GM18861 (cell line): ENCODE measurements at regions not wholly inside any gene's neighbourhood (a gene's known extent, or its start where the extent isn't known, plus 50 kb on each side); places are given as distances from the start of the nearest gene placed in this dataset.
"Not testable (repeated sequence)": the region's sequence is repeated elsewhere in the genome, so short reads cannot be mapped to it uniquely, and the experiment has no call there.

ENCODE experiments used
- ATAC-seq: cut with Tn5 transposase; IDR thresholded peaks from one replicate; pipeline ENCODE4 v1.9.1; 2021; ENCODE audit not compliant: unreplicated experiment

DNA sequence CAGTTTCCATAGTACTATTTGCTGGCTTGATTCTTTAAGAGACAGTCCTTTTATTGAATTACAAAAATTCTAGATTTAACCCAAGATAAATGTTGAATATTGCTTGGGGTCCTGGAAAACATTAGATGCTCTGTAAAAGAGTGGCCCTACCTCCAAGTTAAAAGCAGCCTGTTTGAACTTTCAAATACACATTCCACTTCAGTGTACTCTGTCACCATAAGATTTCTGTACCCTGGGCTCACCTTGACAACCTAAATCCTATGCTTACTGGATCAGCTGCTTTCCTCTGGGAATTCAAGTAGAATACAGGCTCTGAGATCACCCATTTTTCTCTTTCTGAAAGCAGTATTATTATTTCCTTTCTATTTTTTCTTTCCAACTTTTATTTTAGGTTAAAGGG is 107.7 kb upstream of the DCN start:
- ATAC-seq: no peak

DNA sequence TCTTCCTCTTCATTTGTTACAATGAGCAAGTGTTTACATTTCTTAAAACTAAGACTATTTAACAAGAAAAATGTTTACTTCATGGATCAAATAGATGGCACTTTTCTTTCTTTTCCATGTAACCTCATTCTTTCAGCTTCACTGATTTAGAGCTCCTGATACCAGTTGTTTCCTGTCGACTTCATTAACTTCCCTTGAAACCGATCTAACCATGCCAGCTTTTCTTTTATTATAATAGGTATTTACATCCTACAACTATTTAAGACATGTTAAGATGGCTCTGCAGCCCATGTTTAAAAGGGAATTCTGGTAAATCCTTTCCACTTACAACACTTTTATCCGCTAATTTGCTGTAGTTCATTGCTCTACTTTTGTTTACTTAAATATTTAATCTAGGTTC is 107.3 kb upstream of the DCN start:
- ATAC-seq: no peak

DNA sequence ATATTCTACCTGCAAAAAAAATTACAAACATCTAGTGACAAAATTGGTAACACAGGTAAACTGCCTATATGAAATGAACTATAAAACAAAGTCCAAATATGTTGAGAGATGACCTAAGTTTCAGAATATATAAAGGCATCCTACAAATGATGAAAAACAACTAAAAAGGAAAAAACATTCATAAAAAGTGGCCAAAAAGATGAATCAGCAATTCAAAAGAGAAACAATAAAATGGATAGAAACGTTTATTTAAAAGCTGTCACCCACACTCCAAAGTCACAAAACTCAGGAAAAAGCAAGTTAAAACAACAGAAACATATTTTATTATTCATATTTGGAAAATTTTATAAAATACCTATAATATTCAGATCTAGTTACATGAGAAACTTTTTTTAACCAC is 106.5 kb upstream of the DCN start:
- no peak for ATAC-seq

DNA sequence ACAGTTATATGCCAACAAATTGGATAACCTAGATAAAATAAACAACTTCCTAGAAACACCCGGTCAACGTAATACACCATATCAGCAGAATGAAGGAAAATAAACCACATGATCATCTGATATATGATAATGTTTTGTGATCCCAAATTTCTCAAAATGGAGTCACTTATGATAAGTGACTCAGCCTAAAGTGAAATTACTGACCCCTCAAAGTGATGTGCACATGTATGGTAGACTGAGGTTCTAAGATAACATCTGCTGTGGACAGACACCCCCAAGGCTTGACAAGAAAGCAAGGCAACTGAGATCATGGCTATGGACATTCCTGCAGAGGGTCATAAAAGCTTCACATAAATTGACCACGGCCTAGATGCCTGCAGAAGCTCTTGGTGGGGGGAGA is 105.1 kb upstream of the DCN start:
- ATAC-seq: no peak

DNA sequence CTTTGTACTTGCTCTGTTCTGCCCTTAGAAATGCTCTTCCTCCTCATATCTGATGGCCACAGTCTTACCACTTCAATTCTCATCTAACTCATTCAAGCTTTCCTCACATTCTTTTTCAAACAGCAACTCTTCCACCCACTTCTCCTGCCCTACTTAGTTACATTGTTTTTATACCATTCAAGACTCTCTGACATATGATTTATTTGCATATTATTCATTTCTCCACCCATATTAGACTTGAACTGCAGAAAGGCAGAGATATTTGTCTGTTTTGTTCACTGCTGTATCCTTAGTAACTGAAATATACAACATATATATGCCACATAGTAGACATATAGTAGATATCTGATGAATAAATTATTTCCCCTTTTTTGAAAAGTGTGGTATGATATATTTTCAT is 95.5 kb upstream of the DCN start:
- no peak for ATAC-seq

DNA sequence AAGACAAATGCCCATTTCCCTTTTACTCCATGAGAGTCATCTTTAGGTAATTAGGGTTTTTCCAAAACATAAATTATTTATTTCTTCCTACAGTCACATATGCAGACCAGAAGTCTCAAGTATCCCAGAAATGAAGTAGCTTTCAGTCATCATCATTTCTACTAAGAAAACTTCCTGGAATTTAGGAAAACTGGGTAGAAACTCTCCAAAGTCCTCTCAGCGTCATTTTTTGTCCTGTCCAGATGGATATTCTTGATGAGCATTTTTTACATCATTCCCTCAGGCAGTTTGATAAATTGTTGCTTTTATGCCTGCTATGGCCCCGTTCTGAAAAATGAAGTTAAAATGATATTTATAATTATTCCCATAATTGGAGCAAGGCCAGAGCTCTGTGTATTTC is 93.9 kb upstream of the DCN start:
- no peak for ATAC-seq

DNA sequence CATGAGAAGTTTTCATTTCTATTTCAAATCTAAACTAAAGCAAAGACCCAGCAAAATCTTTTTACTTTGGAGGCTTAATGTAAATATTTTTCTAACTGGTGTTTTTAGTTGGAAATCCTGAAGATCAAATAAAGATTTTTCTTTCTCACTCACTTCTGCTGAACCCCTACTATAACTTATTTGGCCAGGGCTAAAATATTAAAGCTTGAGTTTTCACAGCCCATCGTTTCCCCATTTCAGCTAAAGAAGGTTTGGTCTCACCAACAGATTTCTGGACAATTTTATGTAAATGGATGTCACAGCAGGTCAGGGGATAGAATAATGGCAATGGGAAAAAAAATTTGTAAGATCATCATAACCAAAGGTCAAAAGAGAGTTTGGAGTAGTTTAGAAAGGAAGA is 92.7 kb upstream of the DCN start:
- no peak for ATAC-seq

DNA sequence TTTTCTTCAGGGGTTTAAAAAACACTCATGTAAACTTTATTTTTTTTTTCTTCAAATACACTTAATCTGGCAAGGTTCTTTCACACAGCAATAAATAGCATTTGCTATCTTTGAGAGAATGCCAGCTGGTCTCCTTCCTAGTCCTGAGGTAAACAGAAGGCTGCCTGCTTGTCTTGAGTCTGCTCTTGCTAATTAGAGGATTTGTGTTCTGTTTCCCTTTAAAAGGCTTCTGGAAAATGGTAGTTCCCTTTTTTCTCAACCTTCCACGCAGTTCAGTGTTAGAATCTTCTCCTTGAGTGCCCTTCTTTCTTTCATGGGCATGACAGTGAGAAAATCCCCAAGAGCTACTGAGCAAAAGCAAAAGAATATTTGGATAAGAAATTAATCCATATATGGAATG is 92.3 kb upstream of the DCN start:
- no peak for ATAC-seq

DNA sequence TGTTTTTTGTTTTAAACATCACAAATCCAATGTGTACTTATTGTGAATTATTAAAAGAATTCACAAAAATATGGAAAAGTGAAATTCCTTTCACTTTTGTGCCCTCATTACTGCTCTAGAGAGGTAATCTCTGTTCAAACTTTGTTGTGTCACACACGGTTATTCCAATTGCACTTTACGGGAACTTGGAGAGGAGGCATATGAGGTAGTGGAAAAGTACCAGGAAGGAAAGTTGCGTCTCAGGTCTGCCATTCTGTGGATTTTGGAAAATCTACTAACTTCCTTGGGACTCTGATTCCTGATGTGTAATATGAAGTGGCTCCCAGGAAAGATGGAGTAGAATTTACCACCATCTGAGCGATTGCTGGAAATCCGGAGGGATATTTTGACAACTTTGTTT is 90.9 kb upstream of the DCN start:
- ATAC-seq: no peak

DNA sequence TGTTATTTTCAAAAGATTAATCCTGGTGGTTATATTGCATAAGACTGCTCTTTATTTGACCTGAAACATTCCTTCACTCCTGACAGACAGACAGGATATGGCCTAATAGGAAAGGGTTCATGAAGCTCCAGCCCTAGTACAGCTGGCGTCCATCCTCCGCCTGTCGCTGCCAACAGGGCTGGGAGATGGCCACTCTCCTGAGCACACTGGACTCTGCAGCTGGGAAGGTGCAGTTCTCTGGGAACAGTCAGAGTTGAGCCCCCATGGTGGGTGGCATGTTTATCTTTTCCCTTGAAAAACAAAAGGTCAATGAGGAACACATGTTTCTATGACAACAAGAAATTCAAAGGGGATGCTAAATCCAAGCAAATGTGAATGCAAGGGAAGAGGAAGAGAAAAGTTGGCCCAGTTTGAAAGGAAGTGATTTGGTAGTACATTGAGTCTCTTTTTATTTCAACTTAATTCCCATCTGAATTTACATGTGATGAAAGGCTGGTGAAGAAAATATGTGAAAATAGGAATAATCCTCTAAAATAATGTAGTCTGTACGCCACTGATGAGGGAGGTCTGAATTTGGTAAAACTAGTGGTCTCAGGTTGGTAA is 89.9 kb upstream of the DCN start:
- ATAC-seq: no peak

DNA sequence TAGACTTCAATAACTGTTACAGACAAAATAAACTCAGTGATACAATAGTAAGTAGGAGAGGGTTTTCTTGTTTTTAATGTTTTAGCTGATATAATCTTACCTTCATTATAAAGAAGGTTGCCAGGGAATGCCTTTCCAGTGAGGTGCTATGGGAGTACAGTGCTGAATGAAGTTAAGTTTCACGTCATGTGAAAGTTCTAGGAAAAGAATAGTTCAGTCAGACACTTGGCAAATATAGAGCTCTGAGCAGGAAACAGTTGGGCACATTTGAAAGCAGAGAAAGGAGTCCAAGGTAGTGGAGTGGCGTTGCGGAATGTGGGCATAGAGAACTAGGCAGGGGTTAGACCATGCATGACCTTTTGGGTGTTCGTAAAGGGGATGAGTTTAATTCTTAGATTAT is 88.6 kb upstream of the DCN start:
- ATAC-seq: no peak

DNA sequence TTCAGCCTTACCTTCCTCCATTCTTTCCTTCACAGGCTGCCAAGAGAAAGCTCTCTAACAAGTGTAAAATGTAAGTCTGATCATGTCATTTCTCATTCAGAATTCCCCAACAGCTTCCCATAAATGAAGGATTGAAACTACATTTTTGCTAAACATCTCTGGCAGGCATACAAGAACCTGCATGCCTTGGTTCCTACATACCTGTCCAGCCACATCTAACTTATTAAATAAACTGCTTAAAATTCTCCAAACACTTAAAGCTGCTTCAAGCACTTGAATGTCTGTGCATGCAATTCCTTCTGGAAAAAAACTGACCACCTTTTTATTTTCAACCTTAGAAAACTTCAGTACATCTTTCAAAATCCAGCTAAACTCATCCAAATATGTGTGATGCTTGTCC is 84.4 kb upstream of the DCN start:
- no peak for ATAC-seq

DNA sequence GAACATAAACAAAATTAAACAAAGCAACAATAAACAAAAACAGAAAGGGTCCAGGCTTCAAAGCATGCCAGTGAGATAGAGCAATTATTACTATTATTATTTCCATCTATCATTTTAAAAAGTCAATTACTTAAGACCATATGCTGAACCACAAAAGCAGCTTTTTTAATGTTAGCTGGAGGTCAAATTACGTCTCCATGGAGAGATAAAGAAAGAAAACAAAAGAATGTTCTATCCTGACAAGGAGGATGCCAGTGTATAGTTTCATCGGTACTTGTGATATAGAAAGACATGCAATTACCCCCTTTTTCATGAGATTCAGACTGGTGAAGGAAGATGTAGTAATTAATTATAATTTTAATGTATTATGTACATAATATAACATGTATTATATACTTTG is 81.6 kb upstream of the DCN start:
- ATAC-seq: no peak

DNA sequence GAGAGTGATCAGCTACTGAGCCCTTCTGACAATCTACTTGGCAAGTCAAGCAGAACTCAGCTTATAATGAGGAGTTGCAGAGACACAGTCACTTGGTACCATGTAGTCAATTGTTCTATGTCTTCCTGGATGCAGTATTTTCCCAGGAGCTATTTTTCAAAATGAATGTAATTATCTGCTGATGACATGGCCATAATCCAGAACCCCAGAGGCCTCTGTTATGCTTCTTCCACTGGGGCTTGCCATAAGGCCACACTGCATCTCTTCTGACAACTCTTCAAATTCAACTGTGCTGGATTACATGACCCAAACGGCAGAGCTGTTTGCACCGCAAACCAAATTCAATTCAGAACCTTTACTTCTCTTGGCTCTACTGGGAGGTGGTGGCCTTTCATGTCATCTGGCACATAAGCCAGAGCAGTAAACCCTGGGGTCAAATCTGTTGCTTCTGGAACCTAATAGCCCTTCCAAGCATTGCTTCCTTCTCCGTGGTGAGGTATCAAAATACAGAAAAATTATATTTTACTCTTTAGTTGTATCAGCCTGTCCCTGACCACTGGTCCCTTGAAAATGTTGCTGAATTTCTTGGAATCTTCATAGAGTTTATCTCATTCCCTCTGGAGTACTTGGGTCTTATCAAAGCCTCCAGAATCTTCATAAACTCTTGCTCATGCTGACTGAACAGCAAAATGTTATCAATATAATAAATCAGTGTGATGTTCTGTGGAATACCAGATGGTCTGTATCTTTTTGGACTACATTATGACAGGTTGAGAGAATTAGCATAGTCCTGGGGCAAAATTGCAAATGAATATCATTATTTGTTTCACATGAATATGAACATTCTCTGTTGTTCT is 79.4 kb upstream of the DCN start:
- ATAC-seq: no peak

DNA sequence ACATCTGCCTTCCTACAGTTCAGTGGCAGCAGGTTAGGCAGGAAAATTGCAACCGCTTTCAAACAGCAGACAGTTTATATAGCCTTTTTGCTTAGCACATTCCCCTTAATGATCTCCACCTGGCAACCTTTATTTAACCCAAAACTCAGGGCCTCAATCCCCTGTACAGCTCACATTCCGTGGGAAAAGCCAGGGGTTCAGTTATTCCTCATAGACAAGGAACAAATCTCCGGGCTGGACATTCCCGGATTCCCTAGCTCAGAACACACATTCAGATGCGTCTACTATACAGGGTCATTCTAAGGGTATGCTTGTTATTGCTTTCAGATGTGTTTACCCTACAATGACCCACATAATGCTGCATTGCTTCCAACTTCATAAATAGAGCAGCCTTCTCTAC is 73.8 kb upstream of the DCN start:
- no peak for ATAC-seq

DNA sequence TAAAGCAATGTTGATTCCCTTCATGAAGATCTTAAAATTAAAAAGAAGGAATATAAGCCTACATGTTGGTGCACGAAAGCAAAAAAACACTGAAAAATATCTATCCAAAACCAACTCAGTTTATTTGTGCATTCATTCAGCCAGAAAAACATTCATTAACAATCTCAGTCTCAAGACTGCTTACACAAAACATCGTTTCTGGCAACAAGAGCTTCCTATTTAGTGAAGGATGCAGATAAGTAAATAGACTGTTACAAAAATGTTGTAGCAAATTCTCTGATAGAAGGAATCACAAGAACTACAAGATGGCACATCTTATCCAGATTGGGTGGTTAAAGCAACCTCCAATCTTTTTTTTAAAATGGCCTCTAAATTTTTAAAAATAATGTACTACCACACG is 69.7 kb upstream of the DCN start:
- no peak for ATAC-seq

DNA sequence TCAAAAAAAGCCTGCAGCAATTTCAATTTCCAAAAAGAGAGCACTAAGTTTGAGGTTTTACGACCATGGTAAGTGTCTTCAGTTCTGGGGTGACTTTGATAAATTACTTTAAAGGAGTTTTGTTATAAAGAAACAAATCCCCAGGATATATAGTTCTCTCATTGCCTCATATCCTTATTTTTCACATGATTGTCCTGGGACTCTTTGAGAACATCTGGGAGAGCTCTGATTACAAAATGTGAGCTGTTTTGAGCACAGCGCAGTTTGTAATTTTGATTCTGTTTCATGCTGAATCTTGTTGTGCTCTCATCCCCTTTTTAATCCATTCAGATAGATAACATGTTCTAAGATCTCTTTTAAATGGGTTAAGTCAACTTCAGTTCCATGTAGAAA is 67.7 kb upstream of the DCN start:
- ATAC-seq: no peak

DNA sequence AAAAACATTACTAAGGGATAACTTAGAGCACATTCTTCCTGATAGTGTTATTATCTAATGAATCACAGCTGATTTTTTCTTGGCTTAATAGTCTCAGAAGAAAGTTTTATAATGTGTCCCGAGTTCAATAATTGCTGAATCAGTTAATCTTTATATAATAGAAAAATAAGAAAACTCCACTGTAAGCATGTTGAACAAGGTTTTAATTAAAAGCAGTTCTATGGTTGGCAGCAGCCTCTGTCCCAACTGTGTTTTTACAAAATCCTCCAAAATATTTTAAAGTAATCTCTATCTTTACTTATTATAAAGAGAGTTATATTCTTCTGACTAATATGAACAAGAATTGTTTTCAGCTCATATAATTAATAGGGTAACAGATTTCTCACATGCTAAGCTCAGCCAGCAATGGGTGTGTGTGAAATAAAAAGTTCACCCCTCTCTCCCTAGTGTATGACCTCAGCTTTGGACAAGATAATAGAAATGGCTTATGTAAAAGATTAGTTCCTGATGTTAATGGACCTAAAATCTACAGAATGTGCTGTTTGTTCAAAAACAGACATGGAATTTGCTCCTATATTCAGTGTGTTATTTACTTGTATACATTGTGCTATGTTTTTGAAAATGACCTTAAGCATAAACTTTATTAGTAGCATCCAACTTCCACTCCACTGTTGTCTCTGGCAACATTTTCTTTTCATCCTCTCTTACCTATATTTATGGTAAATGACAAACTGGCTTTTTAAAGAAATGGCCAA is 67.1 kb upstream of the DCN start:
- no peak for ATAC-seq

DNA sequence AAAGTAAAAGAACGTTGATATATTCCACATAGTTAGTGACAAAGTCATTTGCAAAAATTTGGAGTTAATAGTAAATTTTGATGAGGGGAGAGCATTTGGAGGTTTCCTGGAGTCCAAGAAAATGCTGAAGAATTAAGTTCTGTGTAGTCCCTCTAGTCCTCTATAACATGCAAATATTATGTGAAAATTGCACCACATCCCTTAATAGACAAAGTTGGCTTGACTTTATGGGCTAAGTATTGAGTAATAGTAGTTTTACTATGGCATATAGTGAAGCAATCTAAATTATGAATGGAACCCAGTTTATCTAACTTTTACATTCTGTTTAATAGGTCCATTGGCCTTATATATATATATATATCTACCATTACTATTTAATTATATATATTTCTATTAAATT is 66.4 kb upstream of the DCN start:
- no peak for ATAC-seq

DNA sequence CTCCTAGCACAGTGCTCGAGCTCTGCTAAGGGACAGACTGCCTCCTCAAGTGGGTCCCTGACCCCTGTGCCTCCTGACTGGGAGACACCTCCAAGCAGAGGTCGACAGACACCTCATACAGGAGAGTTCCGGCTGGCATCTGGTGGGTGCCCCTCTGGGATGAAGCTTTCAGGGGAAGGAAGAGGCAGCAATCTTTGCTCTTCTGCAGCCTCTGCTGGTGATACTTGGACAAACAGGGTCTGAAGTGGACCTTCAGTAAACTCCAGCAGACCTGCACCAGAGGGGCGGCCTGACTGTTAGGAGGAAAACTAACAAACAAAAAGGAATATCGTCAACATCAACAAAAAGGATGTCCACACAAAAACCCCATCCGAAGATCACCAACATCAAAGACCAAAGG is 60.6 kb upstream of the DCN start:
- not testable (repeated sequence) for ATAC-seq

DNA sequence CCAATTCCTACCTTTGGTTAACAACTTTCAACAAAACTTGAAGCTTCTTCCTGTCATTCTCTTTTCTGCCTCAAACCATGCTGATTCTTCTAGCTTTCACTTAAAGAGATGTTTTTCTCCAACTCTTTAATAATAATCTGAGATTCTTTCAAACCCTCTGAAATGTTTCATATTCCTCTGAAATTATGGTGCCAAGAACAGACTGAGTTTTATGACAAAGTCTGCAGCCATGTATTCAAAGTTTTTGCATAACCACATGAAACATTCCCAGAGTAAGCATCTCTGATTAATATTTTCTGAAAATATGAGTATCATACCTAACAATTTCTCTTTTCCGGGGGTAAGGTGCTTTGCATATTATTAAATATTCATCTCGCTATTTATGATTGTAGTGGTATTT is 59.1 kb upstream of the DCN start:
- no peak for ATAC-seq

DNA sequence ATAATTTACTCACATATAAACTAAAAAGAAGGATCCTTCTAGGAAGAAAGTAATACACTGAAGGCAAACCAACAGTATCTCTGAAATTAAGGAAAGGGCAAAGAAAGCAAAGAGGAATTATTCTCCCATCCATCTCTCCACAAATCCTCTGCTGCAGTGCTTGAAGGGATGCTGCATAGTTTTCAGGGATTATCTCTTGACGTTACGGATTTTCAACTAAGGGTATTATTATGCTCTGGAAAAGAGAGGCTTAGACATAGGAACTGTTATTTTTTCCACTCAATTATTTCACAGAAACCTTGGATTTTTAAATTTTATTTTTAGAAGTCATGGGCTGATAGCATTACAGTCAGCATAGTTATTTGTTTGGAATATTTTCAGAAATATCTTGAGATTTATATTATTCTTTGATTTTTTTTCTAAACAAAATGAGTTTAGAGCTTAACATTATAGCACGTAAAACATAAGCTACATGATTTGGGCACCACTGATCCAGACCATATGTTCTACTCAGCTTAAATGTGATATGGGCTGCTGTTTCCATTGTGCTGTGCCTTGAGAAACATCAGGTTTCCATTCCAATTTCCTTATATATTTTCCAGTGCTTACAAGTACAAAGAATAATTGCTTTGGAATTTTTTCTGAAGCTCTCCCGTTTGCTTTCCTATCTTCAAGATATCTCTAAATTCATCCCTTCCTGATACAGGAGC is 57.9 kb upstream of the DCN start:
- no peak for ATAC-seq
